Activated T-helper 1 cell treated with Interleukin-2 at 50 U/mL for 16 hours (primary cell): ENCODE measurements at regions not wholly inside any gene's neighbourhood (a gene's known extent, or its start where the extent isn't known, plus 50 kb on each side); places are given as distances from the start of the nearest gene placed in this dataset.

ENCODE experiments used
- DNase-seq: peaks from one replicate; pipeline ENCODE4 v3.0.0-alpha.2; 2020; ENCODE audit warnings: low read depth

- DNase-seq = no peak
Observed at GRCh38 chr16:66171578-66171977, 194.9 kb upstream of the CDH5 start.

GRCh38 chr16:66170989-66171388 is 195.5 kb upstream of the CDH5 start:
- no peak for DNase-seq

- no peak for DNase-seq
Observed at GRCh38 chr16:66169817-66170216, 196.7 kb upstream of the CDH5 start.

DNA sequence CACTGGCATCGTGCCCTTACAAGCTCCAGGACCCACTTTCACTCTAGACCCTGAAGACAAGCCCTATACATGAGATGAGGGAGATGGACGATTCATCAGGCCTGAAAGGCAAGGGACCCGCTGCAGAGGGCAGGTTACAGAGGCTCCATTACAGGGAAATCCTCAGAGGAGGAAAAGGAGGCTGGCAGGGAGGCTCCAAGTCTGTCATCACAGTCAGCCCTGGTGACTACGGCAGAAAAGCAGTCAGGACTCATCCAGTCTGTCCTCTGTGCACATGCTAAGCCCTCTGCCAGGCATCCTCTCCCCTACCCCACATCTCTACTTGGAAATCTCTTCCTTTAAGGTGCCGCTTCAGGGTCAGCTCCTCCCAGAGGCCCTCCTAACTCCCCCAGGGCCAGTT is 197.7 kb upstream of the CDH5 start:
- DNase-seq = no peak

GRCh38 chr16:66167564-66168291 is 198.8 kb upstream of the CDH5 start:
- no peak for DNase-seq

DNA sequence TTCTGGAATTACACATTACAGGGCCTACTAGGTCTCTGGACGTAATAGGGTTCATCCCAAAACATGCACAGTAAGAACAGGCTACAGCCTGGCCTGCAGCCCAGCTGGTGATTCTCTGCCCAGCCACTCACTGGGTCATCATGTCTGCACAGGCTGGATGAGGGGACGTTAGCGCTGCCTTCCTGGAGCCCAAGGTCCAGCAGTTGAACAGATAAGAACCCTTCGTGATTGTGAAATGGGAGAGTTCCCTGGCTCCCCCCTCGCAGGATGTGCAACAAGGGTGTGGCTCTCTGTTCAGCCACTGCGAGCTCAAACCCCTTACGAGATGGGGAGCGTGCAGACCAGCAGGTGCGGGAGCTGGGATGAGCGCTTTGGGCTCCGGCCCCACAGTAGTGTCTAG is 200.0 kb upstream of the CDH5 start:
- DNase-seq = no peak

DNA sequence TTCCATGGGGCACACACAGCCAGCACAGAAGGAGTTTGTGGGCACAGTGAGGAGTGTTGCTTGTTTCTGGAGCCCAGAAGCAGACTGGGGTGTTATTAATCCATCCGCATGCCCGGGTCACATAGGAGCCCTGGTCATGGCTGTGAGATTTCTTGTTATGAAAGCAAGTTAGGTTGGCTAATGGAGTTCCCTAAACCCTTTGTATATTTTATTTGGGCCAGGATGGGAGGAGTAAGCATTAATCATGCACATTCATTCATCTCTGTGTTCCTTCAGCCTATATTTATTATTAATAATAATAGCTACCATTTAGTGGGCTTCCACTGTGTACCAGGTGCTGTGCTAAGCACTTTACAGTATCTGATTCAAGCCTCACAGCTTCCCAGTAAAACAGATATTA is 200.6 kb upstream of the CDH5 start:
- no peak for DNase-seq

GRCh38 chr16:66164581-66165247 is 201.8 kb upstream of the CDH5 start:
- DNase-seq = no peak

GRCh38 chr16:66162821-66163220 is 203.7 kb upstream of the CDH5 start:
- DNase-seq = no peak

DNA sequence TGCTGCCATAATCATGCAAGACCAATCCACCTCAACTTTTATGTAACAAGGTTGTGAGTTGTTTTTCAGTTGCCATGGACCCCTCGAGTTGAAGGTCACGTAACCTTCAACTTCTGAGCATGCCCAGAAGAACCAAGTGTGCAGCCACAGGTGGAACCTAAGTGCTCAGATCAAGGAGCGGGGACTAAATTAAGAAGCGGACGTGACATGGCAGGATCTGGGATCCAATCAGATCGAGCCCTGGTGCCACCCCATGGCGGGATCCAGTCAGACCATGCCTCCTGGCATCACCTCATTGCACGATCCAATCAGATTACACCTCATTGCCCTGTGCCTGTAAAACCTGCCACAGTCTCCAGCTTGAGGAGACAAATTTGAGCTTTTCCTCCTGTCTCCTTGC is 204.5 kb upstream of the CDH5 start:
- DNase-seq = no peak

DNA sequence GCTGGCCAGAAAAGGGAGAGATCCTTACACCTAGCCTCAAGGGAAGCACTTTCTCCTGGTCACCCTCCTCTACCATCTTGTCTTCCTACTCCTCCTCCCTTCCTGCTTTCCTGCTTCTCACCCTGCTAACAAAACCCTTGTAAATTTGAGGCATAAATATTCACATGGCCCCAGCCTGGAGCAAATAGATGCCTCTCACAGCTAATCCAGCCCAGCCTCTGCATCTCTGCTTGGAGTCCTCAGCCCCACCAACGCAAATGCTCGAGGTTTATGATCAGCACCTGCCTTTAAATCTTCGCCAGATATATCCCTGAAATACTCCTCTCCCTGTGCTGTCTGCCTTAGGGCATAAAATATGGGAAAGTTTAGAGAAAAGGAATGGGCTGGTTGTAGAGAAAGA is 205.2 kb upstream of the CDH5 start:
- no peak for DNase-seq

DNA sequence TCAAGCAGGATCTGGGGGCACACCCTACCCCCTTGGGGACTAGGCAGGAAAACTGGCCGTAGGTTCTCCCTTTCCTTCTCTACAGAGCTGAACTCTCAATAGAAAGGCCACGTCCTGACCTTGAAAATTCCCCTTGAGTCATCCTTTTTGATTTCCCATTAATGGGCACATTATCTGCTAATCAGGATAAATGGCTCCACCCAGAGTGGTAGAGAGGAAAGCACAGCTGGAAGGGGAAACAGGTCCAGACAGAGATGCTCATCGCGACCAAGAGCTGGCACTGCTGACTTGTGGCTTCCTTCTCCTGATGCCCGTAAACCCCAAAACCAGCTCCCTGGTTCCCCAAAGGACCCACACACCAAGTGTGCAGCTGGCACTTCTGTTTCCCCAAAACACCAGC is 206.5 kb upstream of the CDH5 start:
- no peak for DNase-seq

DNA sequence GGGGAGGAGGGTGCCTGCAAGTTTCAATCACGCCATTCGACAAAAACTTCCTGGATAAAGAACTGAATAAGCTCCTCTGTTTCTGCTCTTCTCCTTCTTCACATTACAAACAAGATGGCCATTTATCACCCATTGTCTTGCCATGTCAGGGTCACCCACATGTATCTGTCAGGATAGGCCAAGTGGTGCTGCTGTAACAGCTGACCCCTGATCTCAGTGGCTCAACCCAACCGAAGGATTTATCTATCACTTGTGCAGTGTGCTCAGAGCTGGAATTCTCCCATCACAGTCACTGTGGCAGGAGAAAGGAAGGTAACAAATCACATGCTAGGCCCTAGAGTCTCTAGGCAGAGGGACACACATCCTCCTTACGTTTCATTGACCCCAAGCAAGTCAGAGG is 210.0 kb upstream of the CDH5 start:
- no peak for DNase-seq

DNA sequence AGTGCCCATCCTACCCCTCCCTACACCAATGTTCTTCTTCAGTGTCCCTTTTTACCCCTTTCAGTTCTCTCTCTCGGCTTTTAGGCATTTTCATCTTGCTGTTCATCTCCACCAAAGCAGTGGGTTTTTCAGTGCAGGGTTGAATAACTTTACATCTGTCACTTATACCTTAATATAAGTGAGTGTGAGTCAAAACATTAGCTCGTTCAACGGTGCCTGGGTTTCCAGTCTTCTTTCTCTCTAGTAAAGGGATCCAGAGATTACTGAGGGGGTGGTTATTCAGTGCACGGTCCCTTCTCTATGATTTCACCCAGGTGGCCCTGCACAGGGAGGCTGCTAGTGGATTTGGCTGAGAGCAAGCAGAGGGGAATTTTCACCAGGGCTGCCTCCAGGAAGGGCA is 210.6 kb upstream of the CDH5 start:
- DNase-seq = no peak

DNA sequence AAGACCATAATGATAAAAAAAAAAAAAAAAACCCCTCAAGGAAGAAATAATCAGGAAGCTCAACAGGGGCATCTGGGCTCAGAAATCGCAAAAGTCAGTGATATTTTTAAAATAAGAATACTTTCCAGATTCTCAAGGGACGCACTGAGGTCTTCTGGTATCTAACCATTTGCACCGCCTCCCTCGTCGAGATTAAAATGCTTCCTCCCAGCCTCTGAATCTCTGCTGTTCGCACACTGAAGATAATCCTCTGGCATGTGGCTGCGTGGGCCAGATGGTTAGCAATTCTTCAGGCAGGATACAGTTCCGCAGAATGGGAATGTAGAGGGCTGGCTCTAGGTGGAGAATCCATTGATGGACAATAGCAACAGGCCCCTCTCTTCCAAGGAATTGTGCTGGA is 211.7 kb upstream of the CDH5 start:
- no peak for DNase-seq

DNA sequence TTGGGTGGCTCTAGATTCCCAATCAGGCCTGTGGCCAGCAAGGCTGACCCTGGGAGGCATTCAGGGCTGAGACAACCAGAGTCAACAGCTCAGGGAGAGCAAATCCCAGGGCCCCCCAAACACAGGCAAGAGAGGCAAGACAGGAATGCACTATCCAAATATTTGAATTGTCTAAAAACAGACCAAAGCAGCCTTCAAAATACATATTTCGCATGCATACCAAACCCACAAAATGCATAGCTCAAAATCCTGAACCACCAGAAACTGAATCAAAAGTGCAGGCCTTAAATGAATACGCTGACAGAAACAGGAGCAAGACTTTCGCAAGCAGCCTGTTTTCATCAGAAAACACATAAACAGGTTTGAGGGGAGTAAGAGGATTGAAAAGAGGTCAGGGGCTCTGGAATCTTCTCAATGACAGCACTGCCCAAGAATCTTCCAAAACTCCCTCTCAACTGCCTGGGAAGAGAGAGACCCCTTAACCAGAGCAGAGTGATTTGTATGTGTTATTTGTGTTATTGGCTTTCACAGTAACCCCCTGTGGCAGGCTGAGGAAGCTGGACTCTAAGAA is 213.6 kb upstream of the CDH5 start:
- DNase-seq = no peak

DNA sequence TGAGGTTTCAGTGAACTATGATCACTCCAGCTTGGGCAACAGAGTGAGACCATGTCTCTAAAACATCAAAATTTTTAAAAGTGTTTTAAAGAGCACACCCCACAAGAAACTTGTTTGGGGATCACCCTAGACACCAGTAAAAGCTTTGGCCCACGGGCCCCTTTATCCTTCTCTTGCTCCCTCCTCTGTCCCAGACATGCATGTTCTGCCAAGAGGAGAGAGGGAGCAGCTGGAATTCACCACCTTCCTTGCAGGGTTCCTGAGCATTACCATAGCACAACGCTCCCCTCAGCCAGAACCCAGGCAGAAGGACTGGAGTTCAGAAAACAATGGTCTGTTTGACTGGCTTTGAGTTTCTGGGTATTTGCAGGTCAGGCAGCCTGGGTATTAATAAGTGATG is 214.3 kb upstream of the CDH5 start:
- DNase-seq = no peak

DNA sequence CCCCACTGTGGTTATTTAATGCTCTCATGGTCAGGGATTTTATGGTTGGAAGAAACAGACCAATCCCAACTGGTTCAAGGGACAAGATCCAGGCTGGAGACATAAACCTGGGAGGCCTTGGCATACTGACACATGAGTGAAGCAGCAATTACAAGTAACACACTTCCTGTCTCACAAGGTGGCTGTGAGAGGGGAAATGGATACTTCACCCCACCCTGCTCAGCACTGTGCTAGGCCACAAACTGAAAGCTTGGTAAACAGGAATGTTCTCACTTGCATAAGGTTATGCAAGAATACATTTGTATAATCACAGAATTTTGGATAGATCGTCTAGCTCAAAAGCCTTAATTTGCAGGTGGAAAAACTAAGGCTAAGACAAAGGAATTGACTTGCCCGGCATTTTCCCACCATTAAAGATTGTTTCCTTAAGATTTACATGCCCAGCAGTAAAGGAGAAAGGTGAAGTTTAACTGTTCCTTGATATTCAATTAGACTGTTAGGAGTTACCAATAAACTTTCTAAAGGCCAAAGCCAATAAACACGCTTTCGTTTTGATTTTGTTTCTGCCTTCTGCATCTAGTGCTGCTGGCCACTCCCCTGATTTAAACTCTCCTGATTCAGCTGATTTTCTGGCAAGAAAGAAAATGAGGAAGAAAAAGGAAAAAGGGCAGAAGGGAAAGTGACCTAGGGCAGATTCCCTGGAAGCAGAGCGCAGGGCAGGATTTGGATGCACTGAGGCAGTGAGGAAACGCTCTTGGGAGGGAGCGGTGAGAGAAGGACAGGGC is 215.6 kb upstream of the CDH5 start:
- DNase-seq = no peak

DNA sequence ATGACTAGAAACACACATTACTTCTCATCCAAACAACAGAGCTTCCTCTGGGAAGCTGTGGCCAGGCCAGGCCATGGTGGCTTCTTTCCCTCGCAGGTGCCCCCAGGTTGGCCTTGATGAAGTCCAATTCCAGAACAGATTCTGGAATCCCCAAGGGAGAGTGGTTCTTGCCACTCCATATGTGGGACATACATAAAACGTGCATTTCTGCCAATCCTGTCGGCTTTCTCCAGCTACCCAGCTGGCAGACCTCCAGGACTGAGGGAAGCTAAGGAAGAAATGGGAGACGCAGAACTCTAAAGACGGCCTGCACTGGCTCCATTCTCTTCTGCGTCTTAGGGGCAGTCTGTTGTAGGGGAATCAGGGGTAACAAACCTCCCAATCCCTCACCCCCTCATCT is 219.2 kb upstream of the CDH5 start:
- DNase-seq = no peak

DNA sequence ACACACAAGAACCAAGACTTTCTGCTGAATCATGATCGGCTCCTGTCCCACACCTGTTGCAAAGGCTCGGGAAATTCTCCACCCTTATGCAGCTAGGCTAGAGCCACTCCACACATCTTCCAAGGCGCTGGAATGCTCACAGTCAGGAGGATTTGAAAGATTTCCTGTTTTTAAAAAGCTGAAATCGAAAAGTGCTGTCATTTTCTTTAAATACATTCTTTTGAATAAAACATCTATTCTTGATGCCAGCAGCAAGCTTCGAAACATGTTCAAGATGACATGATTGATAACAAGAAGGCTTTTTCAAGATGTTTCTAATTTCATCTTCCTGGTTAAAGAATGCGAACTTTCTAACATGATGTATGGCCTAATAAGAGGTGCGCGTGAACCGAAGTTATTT is 219.7 kb upstream of the CDH5 start:
- DNase-seq = no peak

DNA sequence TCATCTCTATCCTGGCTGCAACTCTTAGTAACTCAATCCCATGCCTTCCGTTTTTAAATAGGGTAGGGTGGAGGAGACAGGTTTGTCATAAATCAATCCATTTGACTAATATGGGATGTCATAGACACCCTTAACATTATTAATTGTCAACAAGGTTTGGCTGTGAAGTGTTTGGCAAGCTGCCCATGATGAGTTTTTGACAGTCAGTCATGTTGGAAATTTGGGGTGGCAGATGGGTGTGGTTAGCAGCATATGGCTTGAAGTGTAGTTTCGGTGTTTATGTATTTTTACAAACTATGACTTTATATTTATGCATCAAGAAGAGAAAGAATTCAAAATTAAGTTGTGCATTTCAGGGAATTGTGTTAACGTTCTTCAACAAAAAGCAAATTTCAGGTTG is 221.8 kb upstream of the CDH5 start:
- no peak for DNase-seq

DNA sequence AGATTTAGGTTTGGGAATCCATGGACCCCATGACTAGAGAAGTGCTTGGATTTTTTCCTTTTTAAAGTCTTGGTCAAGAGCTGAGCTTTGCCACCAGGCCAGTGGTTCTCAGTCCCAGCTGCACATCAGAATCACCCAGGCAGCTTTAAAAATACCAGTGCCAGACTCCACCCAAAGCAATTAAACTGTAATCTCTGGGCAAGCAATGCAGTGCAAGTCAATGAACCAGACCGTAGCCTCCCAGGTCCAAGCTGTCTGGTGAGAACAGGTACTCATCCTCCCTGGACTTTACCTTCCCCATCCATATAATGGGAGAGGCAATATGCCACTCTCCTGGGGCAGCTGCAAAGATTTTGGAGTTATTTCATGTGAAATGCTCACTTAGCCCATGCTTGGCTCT is 223.1 kb upstream of the CDH5 start:
- DNase-seq = no peak

DNA sequence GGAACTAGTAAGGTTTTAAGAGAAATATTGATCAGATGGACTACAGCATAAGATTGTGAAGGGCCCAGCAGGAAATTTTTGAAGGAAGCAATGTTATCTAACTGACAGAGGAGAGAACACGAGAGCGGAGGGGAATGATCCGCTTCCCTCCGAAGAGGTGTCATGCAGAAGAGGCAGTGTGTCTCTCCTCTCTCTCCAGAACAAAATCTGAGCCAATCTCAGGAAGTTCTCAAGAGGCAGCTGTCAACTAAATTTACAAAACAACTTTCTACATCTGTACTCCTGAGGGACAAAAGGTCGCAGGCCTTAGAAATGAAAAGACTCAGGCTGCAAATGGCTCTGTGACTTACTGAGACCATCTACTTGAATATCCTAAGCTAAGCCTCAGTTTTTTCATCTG is 224.6 kb upstream of the CDH5 start:
- DNase-seq = no peak
